HG03342 (cell line): ENCODE measurements at regions not wholly inside any gene's neighbourhood (a gene's known extent, or its start where the extent isn't known, plus 50 kb on each side); places are given as distances from the start of the nearest gene placed in this dataset.

Source experiments
- ATAC-seq: cut with Tn5 transposase; IDR thresholded peaks from one replicate; pipeline ENCODE4 v1.9.1; 2021; ENCODE audit warnings: mild to moderate bottlenecking, moderate library complexity; ENCODE audit not compliant: unreplicated experiment

- no peak for ATAC-seq
These were observed 1046.9 kb upstream of the WWC1 start for GRCh38 chr5:167244583-167244982.

- no peak for ATAC-seq
These were observed 1045.6 kb upstream of the WWC1 start for GRCh38 chr5:167245868-167246267.

GRCh38 chr5:167247816-167248215, 1043.6 kb upstream of the WWC1 start:
- ATAC-seq, result no peak

GRCh38 chr5:167248257-167248656, 1043.2 kb upstream of the WWC1 start:
- ATAC-seq, result no peak

DNA sequence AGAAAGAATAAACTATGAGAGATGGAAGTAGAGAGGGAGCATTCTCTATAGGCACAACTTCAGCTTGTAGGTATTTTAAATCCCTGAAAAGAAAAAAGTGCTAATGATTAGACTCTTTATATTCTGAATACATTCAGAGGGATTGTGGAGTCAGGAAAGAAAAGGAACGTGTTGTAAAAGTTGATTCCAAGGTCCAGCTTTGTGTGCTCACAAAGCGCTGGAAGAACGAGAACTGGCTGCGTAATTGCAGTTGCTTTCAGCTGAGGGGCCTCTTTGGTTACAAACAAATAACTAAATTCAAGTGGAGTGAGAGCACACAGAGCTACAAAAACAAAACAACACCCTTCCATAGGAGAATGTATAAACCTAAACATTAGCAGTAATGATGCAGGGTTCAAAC, 1040.4 kb upstream of the WWC1 start:
- ATAC-seq, result no peak

DNA sequence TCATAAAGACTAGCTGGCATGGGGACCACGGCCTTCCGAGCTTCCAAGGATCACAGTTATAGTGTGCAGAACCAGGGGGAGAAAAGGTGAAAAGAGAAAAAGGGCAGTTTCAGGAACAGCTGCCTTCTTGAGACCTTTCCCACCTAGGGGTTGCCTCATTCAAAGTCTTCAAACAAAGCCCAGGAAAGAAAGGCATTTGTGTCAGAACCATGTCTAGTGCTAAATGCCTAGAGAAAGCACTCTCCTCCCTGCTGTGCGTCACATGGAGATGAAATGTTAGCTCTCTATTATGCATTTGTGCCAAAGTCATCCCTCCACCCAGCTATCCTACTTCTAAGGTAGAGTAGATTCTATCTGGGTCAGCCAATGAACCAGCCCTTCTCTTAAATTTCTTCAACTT, 1037.3 kb upstream of the WWC1 start:
- no peak for ATAC-seq

DNA sequence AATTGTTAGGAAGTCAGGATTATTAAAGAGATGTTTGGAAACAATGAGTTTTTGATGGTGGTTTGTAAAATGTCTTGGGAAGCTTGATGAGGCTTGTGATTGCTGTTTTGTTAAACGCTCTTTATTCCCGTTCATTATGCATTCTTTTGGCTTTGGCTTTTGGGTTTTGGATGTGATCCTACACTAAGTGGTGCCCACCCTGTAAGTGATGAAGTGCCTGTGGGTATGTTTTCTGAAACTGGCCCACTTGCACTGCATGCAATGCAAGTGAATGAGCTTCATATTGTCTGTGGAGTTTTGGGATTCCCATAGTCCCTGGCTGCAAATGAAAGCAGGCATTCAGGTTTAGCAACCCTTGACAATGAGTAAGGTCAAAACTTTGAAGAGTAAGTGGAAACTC, 1035.5 kb upstream of the WWC1 start:
- ATAC-seq, result no peak

- ATAC-seq, result no peak
These were observed 1031.6 kb upstream of the WWC1 start for GRCh38 chr5:167259806-167260205.

DNA sequence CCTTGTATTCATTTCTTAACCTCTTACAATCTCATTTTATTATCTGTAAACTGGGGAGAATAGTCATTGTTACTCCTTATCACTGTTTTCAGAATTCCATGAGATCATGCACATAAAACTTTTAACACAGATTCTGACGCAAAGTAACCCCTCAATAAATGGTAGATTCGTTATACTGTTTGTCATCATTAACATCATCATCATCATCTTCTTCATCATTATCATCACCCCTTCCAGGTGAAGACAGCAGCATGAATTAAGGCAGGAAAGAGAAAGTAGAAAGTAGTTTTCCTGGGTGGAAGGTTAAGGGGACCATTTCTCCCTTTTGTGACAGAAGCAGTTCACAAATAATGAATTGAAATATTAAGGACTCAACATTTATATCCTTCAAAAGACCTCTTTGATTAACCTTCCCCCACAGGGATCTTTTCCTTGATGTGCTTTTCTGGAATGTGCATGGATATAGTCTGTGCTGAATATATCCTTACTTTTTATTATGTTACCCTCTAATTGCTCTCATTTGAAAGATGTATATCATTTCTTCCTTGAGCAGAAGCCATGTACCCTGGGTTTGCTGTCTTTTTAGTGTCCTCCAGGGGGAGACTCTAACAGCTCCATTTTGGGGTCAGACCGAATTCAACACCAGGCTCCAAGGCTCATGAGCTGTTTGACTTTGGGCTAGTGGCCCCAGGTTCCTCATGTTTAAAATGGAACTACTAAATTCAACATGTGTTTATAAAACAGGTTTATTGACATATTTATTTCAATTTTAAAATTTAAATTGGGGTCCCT, 1029.9 kb upstream of the WWC1 start:
- ATAC-seq, result no peak

GRCh38 chr5:167263185-167263584, 1028.3 kb upstream of the WWC1 start:
- no peak for ATAC-seq

GRCh38 chr5:167264348-167264747, 1027.1 kb upstream of the WWC1 start:
- no peak for ATAC-seq

GRCh38 chr5:167268337-167268736, 1023.1 kb upstream of the WWC1 start:
- no peak for ATAC-seq

- ATAC-seq, result no peak
These were observed 1022.3 kb upstream of the WWC1 start for GRCh38 chr5:167269146-167269545.

- ATAC-seq, result no peak
These were observed 1020.4 kb upstream of the WWC1 start for GRCh38 chr5:167271081-167271480.

- ATAC-seq, result no peak
These were observed 1019.9 kb upstream of the WWC1 start for GRCh38 chr5:167271511-167271910.

GRCh38 chr5:167280111-167280510, 1011.3 kb upstream of the WWC1 start:
- no peak for ATAC-seq

GRCh38 chr5:167281925-167282324, 1009.5 kb upstream of the WWC1 start:
- ATAC-seq, result no peak

- no peak for ATAC-seq
These were observed 1007.8 kb upstream of the WWC1 start for GRCh38 chr5:167283691-167284090.

DNA sequence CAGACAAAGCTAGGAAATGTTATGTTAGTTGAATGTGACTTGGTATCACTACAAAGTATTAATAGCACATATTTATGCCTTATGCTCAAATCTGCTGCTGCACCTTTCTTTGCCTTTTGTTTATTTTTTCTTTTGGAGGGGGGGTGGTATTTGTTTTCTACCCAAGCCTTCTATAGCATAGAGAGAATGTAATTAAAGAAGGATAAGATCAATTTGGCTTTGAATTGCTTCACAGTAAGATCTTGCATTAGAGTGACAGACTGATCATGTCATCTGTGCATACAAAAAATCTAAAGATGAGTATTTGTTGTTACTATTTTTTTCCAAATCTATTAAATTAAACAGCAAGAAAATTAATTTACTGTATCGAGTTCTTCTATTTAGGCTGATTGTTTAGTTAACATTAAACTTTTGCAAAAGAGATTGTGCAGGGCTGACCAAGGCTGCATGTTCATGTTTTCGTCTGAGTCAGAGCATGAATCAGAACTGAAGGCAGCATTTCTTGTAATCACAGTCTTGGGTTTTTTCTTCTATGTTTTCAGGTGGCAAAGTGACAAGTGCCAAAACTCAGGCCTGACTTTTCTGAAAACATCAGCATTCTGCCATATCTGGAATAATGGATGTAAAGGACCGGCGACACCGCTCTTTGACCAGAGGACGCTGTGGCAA, 1007.1 kb upstream of the WWC1 start:
- no peak for ATAC-seq

DNA sequence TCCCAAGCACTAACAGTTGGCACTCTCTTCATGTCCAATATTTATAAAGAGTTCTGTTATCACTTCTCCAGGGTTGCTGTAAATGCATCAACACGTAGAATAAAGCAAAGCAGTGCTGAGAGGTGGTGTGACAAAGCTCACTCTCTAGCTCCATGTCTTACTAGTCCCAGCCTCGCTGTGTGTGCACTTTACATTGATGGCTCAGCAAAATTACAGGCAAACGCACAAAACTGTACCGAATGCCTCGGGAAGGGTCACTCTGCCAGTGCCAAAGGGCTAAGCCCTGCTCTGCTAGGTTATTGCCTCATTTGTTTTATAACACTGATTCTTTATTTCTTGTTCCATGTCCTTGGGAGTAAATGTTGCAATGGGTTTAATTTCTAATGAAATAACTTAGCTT, 1005.9 kb upstream of the WWC1 start:
- no peak for ATAC-seq

DNA sequence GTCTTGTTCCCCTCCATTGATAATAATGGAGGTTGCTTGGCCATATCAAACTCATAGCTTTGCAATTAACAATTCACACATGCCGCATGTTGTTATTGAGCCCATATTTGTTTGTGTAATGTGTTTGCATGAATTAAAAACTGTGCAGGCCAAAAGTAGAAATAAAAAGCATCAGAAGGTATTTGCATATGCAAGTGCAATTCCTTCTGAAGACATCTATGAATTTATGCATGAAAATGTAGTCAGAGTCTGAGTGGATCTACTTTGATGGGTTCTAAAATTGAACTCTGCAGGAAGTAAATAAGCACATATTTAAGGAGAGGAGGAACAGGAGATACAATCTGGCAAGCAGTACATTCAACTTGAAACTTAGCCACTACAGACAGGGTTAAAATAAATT, 1004.6 kb upstream of the WWC1 start:
- ATAC-seq, result no peak

DNA sequence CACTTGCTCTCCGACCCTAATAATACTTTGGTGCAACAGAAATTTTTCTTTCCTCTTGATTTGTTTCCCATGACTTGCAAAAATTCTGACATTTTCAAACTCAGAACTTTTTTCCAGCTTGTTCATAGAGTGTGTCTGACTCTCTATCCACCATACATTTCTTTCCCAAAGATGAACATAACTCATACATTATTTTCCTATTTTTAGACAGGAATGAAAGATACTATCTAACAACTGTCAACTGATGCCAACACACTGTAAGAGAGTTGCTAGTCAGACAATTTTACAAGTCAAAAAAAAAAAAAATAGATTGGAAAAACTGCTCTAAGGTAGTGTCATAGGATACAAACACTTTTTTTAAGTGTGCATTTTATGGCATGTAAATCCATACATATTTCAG, 1001.0 kb upstream of the WWC1 start:
- ATAC-seq, result no peak
